Common myeloid progenitor, CD34-positive (primary cell): ENCODE measurements at regions not wholly inside any gene's neighbourhood (a gene's known extent, or its start where the extent isn't known, plus 50 kb on each side); places are given as distances from the start of the nearest gene placed in this dataset.

Experiments
- CTCF ChIA-PET: fragments of 350-600 bp; sonication (Branson Sonifier 250); formaldehyde crosslinking; loops from one replicate; lab custom pipeline; 2021; ENCODE audit warnings: antibody characterized with exemption; lab: Charles Lee
- POLR2A ChIA-PET: fragments of 350-600 bp; sonication (Branson Sonifier 250); formaldehyde crosslinking; loops from one replicate; lab custom pipeline; 2021; ENCODE audit warnings: antibody characterized with exemption; lab: Charles Lee
- DNase-seq, 3 donors: peaks; one replicate each; pipeline versions ENCODE4 v3.0.0 to v3.0.0-alpha.2; 2013
- H3K27ac ChIP-seq, 2 experiments: 1 replicate in 1 of 2; 2 replicates in 1 of 2; pipeline ENCODE4 v1.7.0; 2013; ENCODE audit warnings: inconsistent platforms in 2 of 2, low read length in 2 of 2, mild to moderate bottlenecking in 2 of 2, low read depth in 1 of 2, moderate library complexity in 1 of 2; ENCODE audit not compliant: severe bottlenecking in 2 of 2, insufficient read depth in 1 of 2, poor library complexity in 1 of 2
- H3K27me3 ChIP-seq, 5 experiments: replicated peaks in 2 of 5; 1 replicate in 3 of 5; 2 replicates in 2 of 5; pipeline versions ENCODE4 v1.6.1 to v1.7.0; 2013; ENCODE audit warnings: low read length in 4 of 5, mild to moderate bottlenecking in 2 of 5, moderate library complexity in 2 of 5, inconsistent platforms in 1 of 5; ENCODE audit not compliant: insufficient read depth in 5 of 5, control insufficient read depth in 4 of 5
- H3K36me3 ChIP-seq, 4 experiments: 1 replicate in 2 of 4; 2 replicates in 2 of 4; pipeline versions ENCODE4 v1.6.1 to v1.7.0; 2013; ENCODE audit warnings: low read length in 3 of 4, control low read depth in 1 of 4, mild to moderate bottlenecking in 1 of 4; ENCODE audit not compliant: control insufficient read depth in 4 of 4, insufficient read depth in 4 of 4
- H3K4me1 ChIP-seq, 4 experiments: 1 replicate in 3 of 4; 2 replicates in 1 of 4; pipeline versions ENCODE4 v1.6.1 to v1.7.1; 2013; ENCODE audit warnings: low read length in 3 of 4, mild to moderate bottlenecking in 3 of 4, control low read depth in 1 of 4, inconsistent platforms in 1 of 4, moderate library complexity in 1 of 4; ENCODE audit not compliant: control insufficient read depth in 4 of 4, insufficient read depth in 4 of 4; ENCODE audit errors: control extremely low read depth in 1 of 4
- H3K4me3 ChIP-seq, 7 experiments: 1 replicate in 4 of 7; 2 replicates in 3 of 7; pipeline versions ENCODE4 v1.5.1 to v1.7.0; 2013; ENCODE audit warnings: mild to moderate bottlenecking in 7 of 7, low read length in 6 of 7, moderate library complexity in 6 of 7, inconsistent platforms in 2 of 7, low read depth in 2 of 7, control low read depth in 1 of 7; ENCODE audit not compliant: insufficient read depth in 4 of 7, control insufficient read depth in 1 of 7; ENCODE audit errors: extremely low read depth in 1 of 7
- H3K9me3 ChIP-seq, 5 experiments: 1 replicate in 4 of 5; 2 replicates in 1 of 5; pipeline versions ENCODE4 v1.6.1 to v1.7.1; 2013; ENCODE audit warnings: low read length in 4 of 5, mild to moderate bottlenecking in 2 of 5, inconsistent platforms in 1 of 5, low read depth in 1 of 5, moderate library complexity in 1 of 5; ENCODE audit not compliant: control insufficient read depth in 4 of 5, insufficient read depth in 2 of 5; ENCODE audit errors: control extremely low read depth in 1 of 5
- WGBS: methylation state at CpG from one replicate; pipeline ENCODE4 v1.1.5; 2013; ENCODE audit not compliant: insufficient coverage; 5-methylcytosine and 5-hydroxymethylcytosine counted together

DNA sequence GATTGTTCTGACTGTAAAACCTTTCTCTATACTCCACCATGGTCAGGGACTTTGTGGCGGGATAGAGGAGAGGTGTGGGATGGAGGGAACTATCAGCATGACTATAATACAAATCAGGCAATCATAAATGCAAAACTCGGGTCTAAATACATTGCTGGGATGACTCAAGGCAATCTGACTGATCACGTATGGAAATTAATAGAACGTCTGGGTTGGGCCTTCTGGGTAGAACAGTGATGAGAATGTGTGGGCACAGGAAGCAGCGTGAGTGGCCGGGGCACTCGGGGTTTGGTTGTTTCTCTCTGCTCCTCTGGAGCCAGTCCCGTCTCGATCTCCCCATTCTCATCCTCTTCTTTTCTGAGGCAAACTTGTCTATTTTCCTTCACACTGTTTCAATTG, 485.8 kb downstream of the VRK1 start:
- no peak overlapping the region for H3K4me3 ChIP-seq
- POLR2A ChIA-PET = no interaction called here
- 98% methylated on average over 6 of the region's 9 CpGs for WGBS
- H3K27ac ChIP-seq = no peak overlapping the region
- CTCF ChIA-PET = no interaction called here
- H3K4me1 ChIP-seq = peaks cover 0 to 3% (median 0%) of the 10 kb centered on the region in 4 experiments
- DNase-seq = no peak
- H3K27me3 ChIP-seq = peaks cover 0 to 3% (median 0%) of the 10 kb centered on the region in 5 experiments
- H3K36me3 ChIP-seq = no peaks in the 10 kb centered on the region
- H3K9me3 ChIP-seq = no peaks in the 10 kb centered on the region

DNA sequence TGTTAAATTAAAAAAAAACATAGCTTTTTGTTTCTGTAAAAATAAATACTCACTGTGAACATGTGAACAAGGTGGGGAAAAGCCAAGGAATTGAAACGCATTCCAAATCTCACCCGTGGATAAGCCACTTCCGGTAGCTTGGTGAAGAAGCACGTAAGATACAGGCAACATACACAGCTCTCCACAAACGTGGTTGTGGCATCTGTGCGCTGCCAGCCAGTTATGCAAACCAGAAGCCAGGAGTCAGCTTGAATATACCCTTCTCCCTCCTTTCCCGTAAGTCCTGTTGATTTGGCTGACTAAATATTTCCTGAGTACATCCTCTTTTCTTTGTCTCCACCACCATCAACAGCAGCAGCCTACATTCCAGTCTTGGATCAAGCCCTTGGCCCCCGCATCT, 486.2 kb downstream of the VRK1 start:
- 75% methylated on average over 7 of the region's 8 CpGs for WGBS
- no peaks in the 10 kb centered on the region for H3K4me1 ChIP-seq
- H3K27me3 ChIP-seq = peaks cover 0 to 3% (median 0%) of the 10 kb centered on the region in 5 experiments
- no peak for DNase-seq
- ChIA-PET POLR2A (no interaction called here), CTCF (no interaction called here)
- no peak overlapping the region for H3K4me3 ChIP-seq
- no peak overlapping the region for H3K27ac ChIP-seq
- H3K36me3 ChIP-seq = no peaks in the 10 kb centered on the region
- no peaks in the 10 kb centered on the region for H3K9me3 ChIP-seq

DNA sequence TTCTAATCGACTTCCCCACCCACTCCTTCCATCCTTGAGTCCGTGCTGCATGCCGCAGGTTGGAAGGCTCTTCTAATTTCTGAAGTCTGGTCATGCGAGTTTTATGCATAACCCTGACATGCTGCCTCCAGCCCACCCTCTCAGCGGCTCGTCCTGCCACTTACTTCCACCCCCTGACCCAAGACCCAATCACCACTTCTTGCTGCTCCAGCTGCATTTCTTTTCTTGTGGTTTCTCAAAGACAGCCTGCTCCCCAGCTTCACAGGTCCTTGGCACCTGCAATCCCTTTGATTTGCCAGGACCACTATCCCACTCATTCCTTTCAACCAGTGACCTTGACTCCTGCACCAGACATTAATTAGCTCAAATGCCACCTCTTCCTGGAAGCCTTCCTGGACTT, 486.7 kb downstream of the VRK1 start:
- no peak overlapping the region for H3K27ac ChIP-seq
- 95% methylated on average over 6 of the region's 6 CpGs for WGBS
- peaks cover 0 to 3% (median 0%) of the 10 kb centered on the region in 5 experiments for H3K27me3 ChIP-seq
- H3K4me3 ChIP-seq = no peak overlapping the region
- H3K9me3 ChIP-seq = no peaks in the 10 kb centered on the region
- no peak for DNase-seq
- ChIA-PET POLR2A (no interaction called here), CTCF (no interaction called here)
- no peaks in the 10 kb centered on the region for H3K36me3 ChIP-seq
- H3K4me1 ChIP-seq = no peaks in the 10 kb centered on the region

DNA sequence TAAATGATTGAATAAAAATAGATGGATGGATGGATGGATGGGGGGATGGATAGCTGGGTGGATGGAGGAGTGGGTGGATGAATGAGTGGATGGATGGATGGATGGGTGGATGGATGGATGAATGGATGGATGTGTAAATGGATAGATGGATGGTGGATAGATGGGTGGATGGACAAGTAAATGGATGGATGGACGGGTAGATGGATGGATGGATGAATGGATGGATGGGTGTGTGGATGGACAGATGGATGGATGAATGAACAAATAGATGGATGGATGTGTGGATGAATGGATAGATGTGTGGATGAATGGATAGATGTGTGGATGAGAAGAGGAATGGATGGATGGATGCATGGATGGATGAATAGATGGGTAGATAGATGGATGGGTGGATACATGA, 490.8 kb downstream of the VRK1 start:
- no peak overlapping the region for H3K27ac ChIP-seq
- POLR2A ChIA-PET = no interaction called here
- 100% methylated on average over 1 of the region's 1 CpG for whole genome bisulfite sequencing
- H3K27me3 ChIP-seq = peaks cover 0 to 3% (median 0%) of the 10 kb centered on the region in 5 experiments
- H3K4me3 ChIP-seq = no peak overlapping the region
- no peaks in the 10 kb centered on the region for H3K9me3 ChIP-seq
- no peak for DNase-seq
- H3K36me3 ChIP-seq = no peaks in the 10 kb centered on the region
- peaks cover 2 to 13% (median 7%) of the 10 kb centered on the region in 4 experiments for H3K4me1 ChIP-seq
- CTCF ChIA-PET = no interaction called here

DNA sequence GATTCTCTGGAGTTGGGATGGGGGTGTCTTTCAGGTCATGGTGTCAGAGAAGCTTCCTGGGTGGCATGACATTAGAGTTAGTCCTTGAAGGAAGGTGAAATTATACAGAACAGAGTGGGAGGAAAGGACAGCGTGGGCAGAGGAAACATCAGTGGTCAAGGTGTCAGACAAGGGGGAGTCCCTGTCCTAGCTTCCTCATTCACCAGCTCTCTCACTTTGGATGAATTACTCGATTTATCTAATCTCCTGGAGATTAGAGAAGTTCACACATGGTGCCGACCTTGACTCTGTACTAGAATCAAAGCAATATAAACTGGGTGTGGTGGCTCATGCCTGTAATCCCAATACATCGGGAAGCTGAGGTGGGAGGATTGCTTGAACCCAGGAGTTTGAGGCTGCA, 492.9 kb downstream of the VRK1 start:
- Histone ChIP-seq H3K9me3 (no peaks in the 10 kb centered on the region), H3K27me3 (peaks cover 0 to 6% (median 0%) of the 10 kb centered on the region in 5 experiments), H3K27ac (no peak overlapping the region), H3K4me3 (no peak overlapping the region), H3K36me3 (no peaks in the 10 kb centered on the region), H3K4me1 (peaks cover 2 to 14% (median 7%) of the 10 kb centered on the region in 4 experiments)
- ChIA-PET CTCF (interaction anchor here (0.6 to 1.4 kb wide), 3 partner anchors 9 to 12 kb away, joined by 3 to 4 read pairs (median 3); no protein-coding TSS in a partner anchor), POLR2A (no interaction called here)
- 56% methylated on average over 3 of the region's 4 CpGs for WGBS
- DNase-seq = no peak

DNA sequence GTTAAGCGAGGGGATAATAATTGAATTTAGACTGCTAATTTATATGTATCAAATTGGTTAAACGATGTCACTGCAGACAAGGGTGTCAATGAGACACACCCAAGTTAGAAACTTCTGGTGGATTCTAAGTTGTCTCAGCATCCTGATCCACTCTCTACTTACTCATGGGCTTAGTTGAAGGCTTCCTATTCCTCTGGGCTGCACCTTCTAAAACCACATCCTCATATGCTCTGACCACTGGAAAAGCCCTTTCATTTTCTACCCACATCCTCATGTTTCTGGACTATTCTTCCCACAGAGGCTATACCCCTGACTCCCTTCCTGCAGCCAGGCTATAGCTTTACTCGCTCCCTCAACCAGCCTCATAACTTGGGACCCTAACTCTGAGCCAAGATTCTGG, 493.8 kb downstream of the VRK1 start:
- no peaks in the 10 kb centered on the region for H3K9me3 ChIP-seq
- POLR2A ChIA-PET = no interaction called here
- peaks cover 0 to 6% (median 0%) of the 10 kb centered on the region in 5 experiments for H3K27me3 ChIP-seq
- no peak overlapping the region for H3K4me3 ChIP-seq
- no peaks in the 10 kb centered on the region for H3K36me3 ChIP-seq
- peak; percentile 17 to 60 (median 60) for DNase-seq
- no peak overlapping the region for H3K27ac ChIP-seq
- 80% methylated on average over 1 of the region's 3 CpGs for WGBS
- H3K4me1 ChIP-seq = peaks cover 2 to 18% (median 9%) of the 10 kb centered on the region in 4 experiments
- CTCF ChIA-PET = interaction anchor here (0.6 to 1.0 kb wide), 2 partner anchors 8 to 11 kb away, joined by 3 read pairs; no protein-coding TSS in a partner anchor

DNA sequence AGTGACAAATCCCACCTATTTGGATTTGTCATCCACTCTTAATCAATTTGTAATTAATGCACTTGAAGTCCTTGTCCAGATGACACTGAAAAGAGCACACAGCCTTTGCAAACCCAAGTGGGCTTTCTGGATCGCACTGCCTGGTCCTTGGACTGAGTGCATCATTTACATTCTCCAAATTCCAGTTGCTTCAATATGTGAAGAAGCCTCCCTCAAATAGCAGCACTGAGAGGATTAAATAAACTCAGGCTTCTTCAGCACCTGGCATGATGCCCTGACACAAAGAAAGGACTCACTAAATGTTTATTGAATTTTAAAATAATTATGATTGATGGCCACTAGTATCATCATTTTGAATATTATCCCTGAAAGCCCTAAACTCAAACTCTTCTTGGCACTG, 496.5 kb downstream of the VRK1 start:
- WGBS = 100% methylated on average over 1 of the region's 1 CpG
- no peaks in the 10 kb centered on the region for H3K36me3 ChIP-seq
- CTCF ChIA-PET = no interaction called here
- H3K27me3 ChIP-seq = peaks cover 0 to 6% (median 0%) of the 10 kb centered on the region in 5 experiments
- no peak for DNase-seq
- H3K4me3 ChIP-seq = no peak overlapping the region
- H3K9me3 ChIP-seq = no peaks in the 10 kb centered on the region
- POLR2A ChIA-PET = no interaction called here
- H3K4me1 ChIP-seq = peaks cover 10 to 21% (median 15%) of the 10 kb centered on the region in 4 experiments
- no peak overlapping the region for H3K27ac ChIP-seq
